ENCODE measurements at regions not wholly inside any gene's neighbourhood (a gene's known extent, or its start where the extent isn't known, plus 50 kb on each side); places are given as distances from the start of the nearest gene placed in this dataset.

DNA sequence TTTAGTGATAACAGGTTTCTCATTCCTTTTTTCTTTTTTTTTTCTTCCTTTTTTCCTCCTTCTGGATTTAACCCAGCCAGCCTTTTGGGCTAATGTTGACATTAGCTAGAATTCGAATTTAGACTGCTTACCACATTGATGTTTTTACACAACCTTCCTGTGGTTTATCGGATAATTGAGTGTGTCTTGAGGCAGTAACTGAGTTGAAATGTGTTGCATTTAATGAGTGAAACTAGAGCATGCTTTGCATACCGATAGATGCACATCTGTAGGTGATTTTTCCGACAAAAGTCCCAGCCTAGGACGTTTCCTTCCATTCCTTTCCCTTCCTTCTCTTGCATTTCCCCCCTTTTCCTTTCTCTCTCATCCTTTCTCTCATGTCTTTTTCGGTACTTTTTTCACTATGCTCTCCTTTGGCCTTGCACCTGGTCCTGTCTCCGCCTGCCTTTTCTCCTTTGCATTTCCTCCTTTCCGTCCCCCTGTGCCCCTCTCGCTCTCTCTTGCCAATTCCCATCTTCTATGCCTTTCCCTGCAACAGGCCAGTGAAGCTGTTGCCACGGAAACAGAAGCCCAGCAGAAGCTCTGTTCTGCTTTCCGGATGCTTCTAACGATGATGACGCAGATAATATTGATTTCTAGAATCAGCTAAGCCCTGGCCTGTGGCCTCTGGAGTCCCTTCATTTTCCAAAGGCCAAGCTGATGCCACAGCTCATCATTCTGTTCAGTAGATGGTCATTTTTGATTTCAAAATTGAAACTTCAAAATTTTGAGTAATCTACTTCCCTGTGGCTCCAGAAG lies 76.1 kb downstream of the SLC25A47 start:
- DNase-seq (ENCODE audit: low read depth in 3 of 3), result no peak

- DNase-seq (ENCODE audit: low read depth in 3 of 3), result no peak
Measured at GRCh38 chr14:100400115-100400514, 77.0 kb downstream of the SLC25A47 start.

DNA sequence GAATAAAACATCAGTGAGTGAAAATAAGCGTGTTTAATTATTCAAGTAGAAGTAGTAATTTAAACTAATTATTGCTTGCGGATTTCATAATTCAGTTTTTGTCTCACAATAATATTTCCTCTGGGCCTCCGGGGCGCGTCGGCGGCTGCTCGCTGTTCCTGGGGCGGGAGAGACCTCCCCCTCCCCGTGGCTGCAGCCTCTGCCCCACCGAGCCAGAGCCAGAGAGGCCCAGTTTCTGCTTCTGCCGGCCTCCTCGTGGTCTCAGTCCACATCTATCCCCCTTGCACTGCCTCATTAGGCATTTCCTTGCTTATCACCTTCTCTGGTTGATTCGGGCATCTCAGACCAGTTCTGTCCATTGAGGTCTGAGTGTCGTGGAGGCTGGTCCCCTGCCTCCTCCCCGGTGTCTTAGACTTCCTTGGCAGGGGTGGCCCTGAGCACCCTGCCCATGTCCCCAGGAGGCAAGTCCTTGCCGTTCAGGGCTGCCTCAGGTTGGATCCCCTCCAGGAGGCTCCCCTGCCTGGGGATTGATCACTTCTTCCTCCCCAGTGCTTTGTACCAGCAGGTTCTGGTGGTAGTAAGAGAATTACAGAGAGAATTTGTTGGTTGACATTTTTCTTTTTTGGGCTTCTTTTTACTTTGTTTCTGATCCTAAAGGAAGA lies 78.0 kb downstream of the SLC25A47 start:
- no peak for DNase-seq (ENCODE audit: low read depth in 3 of 3)

DNA sequence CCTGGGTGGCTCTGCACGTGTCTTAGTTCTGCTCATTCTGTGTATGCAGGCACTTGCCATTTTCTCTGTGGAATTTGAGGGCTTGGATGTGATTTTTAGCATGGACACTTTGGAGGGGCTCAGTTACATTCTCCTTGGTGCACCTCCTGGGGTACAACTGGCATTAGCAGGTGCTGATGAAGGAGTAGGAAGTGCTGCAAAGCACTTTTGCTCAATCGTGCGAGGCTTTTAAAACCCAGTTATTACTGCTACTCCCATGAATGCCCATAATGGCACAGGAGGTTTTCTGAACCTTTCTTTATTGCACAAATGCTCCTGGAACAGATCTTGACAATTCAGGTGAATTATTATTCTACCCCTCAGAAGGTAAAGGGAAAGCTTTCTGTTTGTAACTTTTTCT lies 78.7 kb downstream of the SLC25A47 start:
- no peak for DNase-seq (ENCODE audit: low read depth in 3 of 3)

- DNase-seq (ENCODE audit: low read depth in 3 of 3), result no peak
Measured at GRCh38 chr14:100402631-100403030, 79.5 kb downstream of the SLC25A47 start.

- DNase-seq (ENCODE audit: low read depth in 3 of 3), result no peak
Measured at GRCh38 chr14:100403105-100403504, 80.0 kb downstream of the SLC25A47 start.

DNA sequence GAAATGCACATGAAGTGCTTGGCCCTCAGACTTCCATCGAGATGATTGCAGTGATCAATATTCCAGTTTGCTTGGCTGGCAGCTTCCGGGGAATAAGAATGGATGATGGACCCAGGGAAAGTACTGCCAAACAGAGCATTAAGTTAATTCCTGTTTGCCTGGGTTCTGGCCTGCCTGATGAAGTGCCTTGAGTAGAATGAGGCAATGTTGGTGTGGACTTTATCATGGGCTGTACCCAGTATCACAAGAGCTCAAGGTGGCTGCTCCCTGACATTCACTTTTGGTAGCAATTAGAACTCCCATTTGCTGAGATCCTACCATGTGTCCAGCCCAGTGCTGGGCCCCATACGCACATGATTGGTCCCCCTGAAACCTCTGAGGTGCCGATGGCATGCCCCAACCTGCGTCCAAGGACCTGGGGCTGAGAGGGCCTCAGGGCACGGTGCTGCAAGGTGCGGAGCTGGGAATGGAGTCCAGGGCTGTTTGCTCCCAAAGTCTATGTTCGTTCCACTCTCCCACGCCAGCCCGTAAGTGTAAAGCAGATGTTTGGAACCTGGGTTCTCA lies 80.7 kb downstream of the SLC25A47 start:
- DNase-seq (ENCODE audit: low read depth in 3 of 3), result no peak

DNA sequence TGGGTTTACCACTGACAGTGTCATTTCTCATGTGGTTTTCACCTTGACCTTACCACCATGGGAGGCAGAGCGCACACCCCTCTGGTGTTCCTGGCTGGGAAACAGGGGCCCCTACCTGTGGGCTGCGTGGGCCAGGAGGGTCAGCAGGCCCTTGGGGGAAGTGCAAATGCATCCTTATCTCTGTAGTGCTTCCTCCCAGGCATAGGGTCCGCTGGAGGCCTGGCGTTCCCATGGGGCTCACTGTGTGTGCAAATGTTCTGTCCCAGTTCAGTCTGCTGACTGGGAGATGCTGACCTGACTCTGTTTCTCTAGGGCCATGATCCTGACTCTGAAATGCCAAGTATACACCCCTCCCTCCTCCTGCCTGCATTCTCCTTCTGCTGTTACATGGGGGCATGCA lies 81.3 kb downstream of the SLC25A47 start:
- DNase-seq (ENCODE audit: low read depth in 3 of 3), result no peak

- DNase-seq (ENCODE audit: low read depth in 3 of 3), result no peak
Measured at GRCh38 chr14:100405760-100406455, 82.8 kb downstream of the SLC25A47 start.

DNA sequence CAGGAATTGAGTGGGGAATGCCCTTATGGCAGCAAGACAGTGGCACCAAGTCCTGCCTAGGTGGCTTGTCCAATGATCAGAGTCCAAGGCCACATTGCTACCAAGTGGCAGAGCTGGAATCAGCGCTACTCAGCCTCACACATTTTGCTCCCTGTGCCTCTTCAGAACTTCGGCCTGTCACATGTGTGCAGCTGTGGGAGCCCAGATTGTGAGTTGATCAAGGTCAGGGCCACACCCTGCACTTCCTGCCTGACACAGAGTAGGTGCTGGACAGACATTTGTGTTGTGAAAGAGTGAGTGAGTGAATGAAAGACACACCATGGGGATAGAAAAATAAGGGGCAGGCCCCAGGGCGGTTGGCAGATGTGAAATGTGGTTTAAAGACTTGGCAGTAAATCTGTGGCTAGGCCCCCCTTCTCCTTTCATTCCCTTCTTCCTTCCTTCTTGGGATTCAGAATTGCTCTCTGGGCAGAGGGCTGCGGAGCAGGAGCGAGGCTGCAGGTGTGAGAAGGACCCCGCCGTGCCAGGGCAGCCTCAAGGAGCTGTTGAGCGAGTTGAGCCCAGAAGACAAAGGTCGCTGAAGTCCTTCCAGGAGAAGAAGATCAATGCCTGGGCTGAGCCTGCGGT lies 83.5 kb downstream of the SLC25A47 start:
- peak in 1 of 3 donors; percentile 22 for DNase-seq (ENCODE audit: low read depth in 3 of 3)

DNA sequence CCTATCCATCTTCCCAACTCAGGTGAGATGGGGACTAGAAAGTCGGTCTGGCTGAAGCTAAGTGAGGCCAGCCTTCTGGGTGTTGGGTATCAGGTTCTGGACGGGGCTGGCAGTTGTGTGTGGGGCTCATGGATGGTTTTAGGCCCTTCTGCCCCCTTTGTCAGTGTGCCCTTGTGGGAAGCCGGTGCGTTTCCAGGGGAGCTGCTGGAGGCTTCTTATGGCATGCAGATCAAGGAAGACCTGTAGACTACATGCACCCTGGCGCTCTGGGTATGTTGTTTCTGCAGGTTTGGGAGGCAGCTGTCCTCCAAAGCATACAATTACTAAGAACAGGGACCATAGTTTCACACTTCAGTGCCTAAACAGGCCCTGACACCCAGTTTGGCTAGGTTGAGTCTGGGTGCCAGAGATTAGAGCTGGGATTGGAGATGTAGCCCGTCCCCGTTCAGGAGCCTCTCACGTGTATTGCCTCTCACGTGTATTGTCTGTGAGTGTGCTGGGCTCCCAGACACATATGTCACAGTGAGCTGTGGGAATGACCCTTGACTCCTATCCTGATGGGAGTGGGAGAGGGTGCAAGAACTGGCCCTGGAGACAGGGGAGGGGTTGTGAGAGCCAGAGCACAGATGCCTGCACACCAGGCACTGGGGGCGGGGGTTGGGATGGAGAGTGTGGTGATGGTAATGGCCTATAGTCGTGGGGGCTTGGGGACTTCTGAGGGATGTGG lies 84.4 kb downstream of the SLC25A47 start:
- no peak for DNase-seq (ENCODE audit: low read depth in 3 of 3)

GRCh38 chr14:100408350-100409002 lies 85.3 kb downstream of the SLC25A47 start:
- DNase-seq (ENCODE audit: low read depth in 3 of 3), result no peak

DNA sequence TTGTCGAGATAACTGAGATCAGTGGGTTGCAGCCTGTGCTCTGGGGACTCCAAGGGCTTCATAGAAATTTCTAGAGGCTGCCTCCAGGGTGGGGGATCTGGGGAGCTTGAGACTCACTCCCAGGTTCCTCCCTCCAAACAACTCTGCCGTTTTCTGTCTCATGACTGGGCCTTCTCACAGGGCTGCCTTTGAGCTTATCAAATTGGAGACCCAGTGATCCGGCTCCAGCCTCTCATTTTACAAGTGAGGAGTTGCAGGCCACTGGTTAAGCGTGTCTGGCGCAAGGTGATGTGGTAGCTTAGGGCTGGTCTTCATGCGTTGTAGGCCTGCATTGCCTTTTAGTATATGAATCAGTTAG lies 85.8 kb downstream of the SLC25A47 start:
- no peak for DNase-seq (ENCODE audit: low read depth in 3 of 3)

GRCh38 chr14:100409651-100410050 lies 86.5 kb downstream of the SLC25A47 start:
- DNase-seq (ENCODE audit: low read depth in 3 of 3), result no peak

DNA sequence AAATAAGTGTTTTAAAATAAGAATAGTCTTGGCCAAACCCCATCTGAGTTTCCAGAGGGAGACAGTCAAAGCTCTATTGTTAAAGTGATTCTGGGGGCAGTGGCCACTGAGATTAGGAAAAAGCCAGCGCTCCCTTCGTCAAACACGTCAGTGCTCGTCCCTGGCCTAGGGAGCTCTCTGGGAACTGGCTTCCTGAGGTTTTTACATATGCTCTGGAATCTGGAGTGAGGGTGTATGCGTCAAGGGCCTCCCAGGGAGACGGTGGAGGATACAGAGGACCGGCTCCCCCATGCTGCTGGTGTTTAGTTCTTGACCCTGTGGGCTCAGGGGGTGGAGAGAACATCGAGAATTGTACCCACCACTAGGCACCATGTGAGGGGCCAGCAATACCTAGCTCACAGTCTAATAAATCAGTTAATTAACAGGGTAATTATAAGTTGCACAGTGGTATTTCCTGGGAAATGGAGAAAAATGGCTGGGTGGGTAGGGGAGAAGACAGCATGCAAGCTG lies 87.0 kb downstream of the SLC25A47 start:
- DNase-seq (ENCODE audit: low read depth in 3 of 3), result no peak

DNA sequence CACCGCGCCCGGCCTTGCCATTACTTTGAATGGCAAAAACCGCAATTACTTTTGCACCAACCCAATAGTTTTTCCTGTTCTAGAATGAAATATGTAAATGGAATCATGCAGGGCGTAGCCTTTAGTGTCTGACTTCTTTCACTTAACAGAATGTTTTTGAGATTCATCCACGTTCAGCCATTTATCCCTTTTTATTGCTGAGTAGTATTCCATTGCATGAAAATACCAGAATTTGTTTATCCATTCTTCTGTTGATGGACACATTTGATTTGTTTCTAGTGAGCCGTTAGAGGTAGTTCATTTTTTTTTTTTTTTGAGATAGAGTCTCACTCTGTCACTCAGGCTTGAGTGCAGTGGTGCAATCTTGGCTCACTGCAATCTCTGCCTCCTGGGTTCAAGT lies 90.6 kb downstream of the SLC25A47 start:
- no peak for DNase-seq (ENCODE audit: low read depth in 3 of 3)

GRCh38 chr14:100415226-100415625 lies 92.1 kb downstream of the SLC25A47 start:
- DNase-seq (ENCODE audit: low read depth in 3 of 3), result no peak

DNA sequence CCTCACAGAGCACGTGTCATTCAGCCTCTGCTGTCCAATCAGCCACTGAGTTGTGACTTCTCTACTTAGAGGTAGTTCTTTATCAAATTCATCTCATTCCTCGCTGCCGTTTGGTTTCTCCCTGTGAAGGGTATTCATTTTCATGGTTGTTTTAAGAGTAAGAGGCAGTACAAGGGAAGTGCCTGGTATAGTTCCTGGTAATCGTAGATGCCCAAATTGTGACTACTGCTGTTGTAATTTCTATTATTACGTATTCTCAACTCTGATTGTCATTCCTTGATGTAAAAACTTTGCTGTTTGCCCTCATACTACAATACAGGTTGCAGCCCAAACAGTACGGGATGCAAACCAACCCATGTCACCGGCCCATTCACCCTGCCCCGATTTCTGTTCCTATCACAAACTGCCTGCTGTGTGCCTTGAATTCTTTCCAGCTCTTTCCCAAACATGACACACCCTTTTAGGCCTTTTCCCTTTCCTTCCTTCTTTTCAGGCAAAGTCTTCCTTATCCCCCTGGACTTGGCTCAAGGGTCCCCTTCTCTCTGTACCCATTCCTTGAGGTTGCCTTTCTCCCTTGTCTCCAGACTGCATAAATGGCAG lies 93.0 kb downstream of the SLC25A47 start:
- DNase-seq (ENCODE audit: low read depth in 3 of 3), result no peak

DNA sequence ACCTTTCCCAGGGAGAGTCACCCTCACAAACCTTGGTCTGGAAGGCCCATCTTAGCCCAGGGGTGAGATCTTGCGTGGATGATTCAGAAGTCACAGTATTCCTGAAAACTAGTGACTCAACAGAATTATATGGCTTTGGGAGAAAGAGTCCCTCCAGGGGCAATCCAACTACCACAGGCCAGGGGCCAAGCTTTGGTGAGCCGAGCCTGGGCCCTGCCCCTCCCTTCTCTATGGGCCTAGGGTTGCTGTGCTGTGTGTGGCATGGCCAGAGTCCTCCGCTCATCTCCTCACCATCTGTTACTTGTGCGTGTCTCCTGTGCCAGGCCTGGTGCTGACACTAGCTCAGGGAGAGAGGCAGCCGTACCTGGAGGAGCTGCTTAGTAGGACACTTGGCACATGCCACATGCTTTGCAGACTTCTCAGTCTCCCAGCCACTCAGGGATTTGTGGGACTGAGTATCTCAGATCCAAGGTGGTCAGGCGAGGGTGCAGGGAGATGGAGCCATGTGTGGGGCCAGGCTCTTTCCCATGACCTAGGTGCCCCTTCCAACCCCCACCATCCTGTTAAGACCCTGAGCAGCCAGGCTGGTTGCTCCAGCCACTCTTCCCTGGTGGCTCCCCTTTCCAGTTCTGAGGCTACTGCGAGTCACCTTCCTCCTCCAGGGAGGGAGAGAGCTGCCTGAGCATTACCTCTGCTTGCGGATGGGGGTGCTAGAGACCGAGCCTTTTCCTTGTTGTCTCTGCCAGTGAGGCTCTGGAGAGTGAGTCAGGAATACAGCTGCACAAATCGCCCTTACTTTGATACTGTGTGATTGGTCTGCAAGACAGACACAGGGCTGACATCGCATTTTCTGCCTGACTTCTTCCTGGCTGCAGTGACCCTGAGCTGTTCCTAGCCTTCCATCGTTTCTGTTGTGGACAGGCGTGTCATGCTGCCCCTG lies 94.1 kb downstream of the SLC25A47 start:
- no peak for DNase-seq (ENCODE audit: low read depth in 3 of 3)

Measured in stimulated activated CD4-positive, alpha-beta T cell treated with anti-CD3 and anti-CD28 coated beads, TNF-alpha, amount 100 ng/mL, for 48 hours (primary cell).